Heart left ventricle (tissue), 13 donors: ENCODE measurements at regions not wholly inside any gene's neighbourhood (a gene's known extent, or its start where the extent isn't known, plus 50 kb on each side); places are given as distances from the start of the nearest gene placed in this dataset.

Experiments
- CTCF ChIP-seq, 12 donors: fragments of 200-600 bp; sonication (generic) in 4 of 12; IDR thresholded peaks; one replicate each; pipeline versions ENCODE4 v1.5.0 to v1.8.0; 2018 to 2022; ENCODE audit warnings: antibody characterized with exemption in 12 of 12, mild to moderate bottlenecking in 5 of 12
- POLR2A ChIP-seq, 2 donors: fragments of 450-650 bp; IDR thresholded peaks; one replicate each; pipeline ENCODE4 v1.6.1; 2017; ENCODE audit warnings: antibody characterized with exemption in 2 of 2, mild to moderate bottlenecking in 2 of 2, moderate library complexity in 2 of 2
- donor health status: ischemic (EF 13 %, LVEDD 7.1; RV severe dilation, severe dysfunction).
- donor health status: DM: no; HTN: yes; CAD: no.
- donor health status: DM: no; HTN: no; CAD: no.
- donor health status: ischemic (EF 25% LVEDD 6.9; RV normal size, moderate dysfunction).
- donor health status: ischemic (EF 25% LVEDD 5.7; RV mildly dilated, moderate dysfunction).
- donor health status: ischemic (EF 35%, LVEDD 5.7; RV mildly dilated, moderate dysfunction).
- donor health status: nonischemic (EF 11% LVEDD 7.7; RV severe dilation, severe dysfunction).
- donor health status: DM: yes; HTN: yes; CAD: no.
- donor health status: PGD.
- donor health status: ischemic (EF 29% LVEDD 5.4; RV normal size, mild dysfunction).
- donor health status: nonischemic (EF 23%, LVEDD 6.1; RV moderate dilation, normal function).

- TF ChIP-seq CTCF (IDR thresholded peaks at IDR 0.05), result no peak
- no peak for TF ChIP-seq POLR2A (IDR thresholded peaks at IDR 0.05)
These were observed 118.5 kb downstream of the IRS2 start for GRCh38 chr13:109667807-109668291.
